A673 (cell line): ENCODE measurements at regions not wholly inside any gene's neighbourhood (a gene's known extent, or its start where the extent isn't known, plus 50 kb on each side); places are given as distances from the start of the nearest gene placed in this dataset.

ENCODE experiments used
- BruUV-seq: library from RNA; stranded (reverse); fragments of 400-500 nt; replicated peaks from 2 replicates; lab custom pipeline; 2021; lab: Mats Ljungman, UMichigan
- CTCF ChIA-PET: fragments of 300-600 bp; sonication (Branson Sonifier 250); formaldehyde crosslinking; loops from one replicate; lab custom pipeline; 2022; ENCODE audit warnings: antibody characterized with exemption; lab: Charles Lee
- POLR2A ChIA-PET: fragments of 300-600 bp; sonication (Branson Sonifier 250); formaldehyde crosslinking; loops from one replicate; lab custom pipeline; 2022; ENCODE audit warnings: antibody characterized with exemption; ENCODE audit not compliant: low non-redundant PET; lab: Charles Lee
- DNase-seq: peaks from one replicate; pipeline ENCODE4 v3.0.0-alpha.2; 2015; ENCODE audit warnings: low spot score
- H3K27ac ChIP-seq: fragments of 200-600 bp; sonication (generic); 2 replicates; pipeline ENCODE4 v1.5.1; 2016; ENCODE audit warnings: mixed run types, low read depth, mild to moderate bottlenecking, mixed read lengths, antibody characterized with exemption, low read length; ENCODE audit not compliant: poor library complexity, severe bottlenecking
- H3K27me3 ChIP-seq: fragments of 200-600 bp; sonication (generic); replicated peaks from 2 replicates; pipeline ENCODE4 v1.6.1; 2017; ENCODE audit warnings: mixed run types, low read depth, mild to moderate bottlenecking, mixed read lengths, antibody characterized with exemption, low read length; ENCODE audit not compliant: insufficient read depth, poor library complexity
- H3K36me3 ChIP-seq: fragments of 200-600 bp; sonication (generic); 2 replicates; pipeline ENCODE4 v1.6.1; 2016; ENCODE audit warnings: mixed run types, mild to moderate bottlenecking, mixed read lengths, antibody characterized with exemption, low read length; ENCODE audit not compliant: insufficient read depth, poor library complexity, severe bottlenecking
- H3K4me1 ChIP-seq: fragments of 200-600 bp; sonication (generic); 2 replicates; pipeline ENCODE4 v1.6.1; 2017; ENCODE audit warnings: mixed run types, mild to moderate bottlenecking, mixed read lengths, antibody characterized with exemption, low read length; ENCODE audit not compliant: insufficient read depth, poor library complexity, severe bottlenecking
- H3K4me3 ChIP-seq: fragments of 200-600 bp; sonication (generic); 2 replicates; pipeline ENCODE4 v1.5.1; 2016; ENCODE audit warnings: low read depth, mixed run types, mild to moderate bottlenecking, mixed read lengths, low read length; ENCODE audit not compliant: poor library complexity, severe bottlenecking
- H3K9me3 ChIP-seq: fragments of 200-600 bp; sonication (generic); 2 replicates; pipeline ENCODE4 v1.6.1; 2016; ENCODE audit warnings: mixed run types, low read depth, mild to moderate bottlenecking, mixed read lengths, antibody characterized with exemption, low read length; ENCODE audit not compliant: poor library complexity, severe bottlenecking
- CTCF ChIP-seq: fragments of 300-800, 200-600 bp; sonication (generic); conservative IDR thresholded peaks from 2 replicates; pipeline ENCODE4 v1.5.1; 2017; ENCODE audit warnings: low read depth, mild to moderate bottlenecking, antibody characterized with exemption, low read length, moderate library complexity, mixed read lengths
- EZH2 ChIP-seq: fragments of 200-600 bp; sonication (generic); IDR thresholded peaks from 2 replicates; pipeline ENCODE4 v1.6.1; 2017; ENCODE audit warnings: borderline replicate concordance, low read depth, mild to moderate bottlenecking, mixed read lengths, antibody characterized with exemption, low read length; ENCODE audit not compliant: poor library complexity, severe bottlenecking
- intact Hi-C: fragments of 100-400 bp; cut with micrococcal nuclease; formaldehyde crosslinking; loops from one replicate; pipeline ENCODE4 v1.10.0; 2022; ENCODE audit not compliant: unreplicated experiment

GRCh38 chr4:41878991-41879491 lies 56.2 kb upstream of the TMEM33 start:
- TF ChIP-seq CTCF (no peak), EZH2 (peak; percentile 60)
- H3K4me3 ChIP-seq, result no peak overlapping the region
- no peaks in the 10 kb centered on the region for H3K9me3 ChIP-seq
- CTCF ChIA-PET, result no interaction called here
- H3K36me3 ChIP-seq, result no peaks in the 10 kb centered on the region
- BruUV-seq, result no TSS peak
- peaks cover 85% of the 10 kb centered on the region for H3K27me3 ChIP-seq
- no peak overlapping the region for H3K27ac ChIP-seq
- DNase-seq, result no peak
- POLR2A ChIA-PET, result no interaction called here
- intact Hi-C loops, result no loop called here
- peaks cover 10% of the 10 kb centered on the region for H3K4me1 ChIP-seq

GRCh38 chr4:41878170-41878969 lies 56.9 kb upstream of the TMEM33 start:
- intact Hi-C loops, result no loop called here
- H3K36me3 ChIP-seq, result no peaks in the 10 kb centered on the region
- POLR2A ChIA-PET, result no interaction called here
- no peak overlapping the region for H3K4me3 ChIP-seq
- H3K27me3 ChIP-seq, result peaks cover 92% of the 10 kb centered on the region
- peaks cover 10% of the 10 kb centered on the region for H3K4me1 ChIP-seq
- TF ChIP-seq CTCF, result no peak
- no peak for TF ChIP-seq EZH2
- DNase-seq, result no peak
- H3K27ac ChIP-seq, result no peak overlapping the region
- no peaks in the 10 kb centered on the region for H3K9me3 ChIP-seq
- CTCF ChIA-PET, result no interaction called here
- no TSS peak for BruUV-seq

DNA sequence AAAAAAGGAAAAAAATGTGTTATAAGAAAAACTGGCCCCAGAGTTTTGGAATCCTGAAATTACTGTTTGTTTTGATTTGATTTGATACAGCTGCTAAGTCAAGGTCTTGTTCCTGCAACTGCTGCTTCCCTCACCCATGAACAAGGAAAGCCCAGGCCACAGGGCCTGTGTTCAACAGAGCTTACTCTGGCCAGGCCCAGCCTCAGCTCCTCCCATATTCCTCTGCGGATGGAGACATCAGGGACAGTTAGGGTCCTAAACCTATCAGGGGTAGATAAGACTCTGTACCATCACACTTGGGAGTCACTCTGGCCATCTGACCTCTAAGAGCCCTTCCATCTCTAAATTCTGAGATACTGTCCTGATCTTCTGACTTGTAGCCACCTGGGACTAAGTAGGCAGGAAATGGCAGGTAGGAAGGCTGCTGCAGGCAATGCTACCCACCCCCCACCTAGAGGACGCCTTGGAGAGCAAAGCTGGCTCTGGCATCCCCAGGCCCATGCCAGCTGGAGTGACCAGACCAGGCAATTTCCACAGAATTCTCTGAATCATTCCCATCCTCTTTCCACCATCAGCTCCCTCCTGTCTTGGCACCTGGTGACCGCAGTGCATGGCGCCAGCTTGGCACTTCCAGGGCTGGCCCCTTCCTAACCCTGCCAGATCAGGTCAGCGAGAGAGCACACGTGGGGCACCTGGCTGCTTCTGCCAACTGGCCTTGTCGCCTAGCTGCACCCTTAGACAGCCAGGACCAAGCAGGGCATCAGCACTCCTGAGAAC lies 58.0 kb upstream of the TMEM33 start:
- intact Hi-C loops, result no loop called here
- Histone ChIP-seq H3K4me1 (peaks cover 10% of the 10 kb centered on the region), H3K27me3 (peaks cover 97% of the 10 kb centered on the region), H3K36me3 (no peaks in the 10 kb centered on the region), H3K9me3 (no peaks in the 10 kb centered on the region), H3K27ac (no peak overlapping the region), H3K4me3 (no peak overlapping the region)
- CTCF ChIA-PET, result no interaction called here
- POLR2A ChIA-PET, result no interaction called here
- no peak for TF ChIP-seq EZH2
- TF ChIP-seq CTCF, result no peak
- no TSS peak for BruUV-seq
- no peak for DNase-seq
